ENCODE measurements at regions not wholly inside any gene's neighbourhood (a gene's known extent, or its start where the extent isn't known, plus 50 kb on each side); places are given as distances from the start of the nearest gene placed in this dataset.

- no peak for TF ChIP-seq CTCF (IDR thresholded peaks at IDR 0.05 in 2 of 3, conservative IDR thresholded peaks at IDR 0.05 in 1 of 3; ENCODE audit: borderline replicate concordance in 1 of 3, insufficient read depth in 1 of 3, low read depth in 2 of 3, low read length in 2 of 3)
- no peak for TF ChIP-seq POLR2A (IDR thresholded peaks at IDR 0.05; ENCODE audit: borderline replicate concordance, extremely low read depth, insufficient read depth, insufficient read length)
- no peak for TF ChIP-seq EZH2phosphoT487 (IDR thresholded peaks at IDR 0.05; ENCODE audit: borderline replicate concordance)
- TF ChIP-seq EZH2 (IDR thresholded peaks at IDR 0.05): no peak
- TF ChIP-seq MAX (IDR thresholded peaks at IDR 0.05): no peak
- TF ChIP-seq TCF7L2 (IDR thresholded peaks at IDR 0.05; ENCODE audit: borderline replicate concordance, extremely low read depth, insufficient read depth, insufficient read length): no peak
Measured at GRCh38 chr1:198018529-198018928, 101.4 kb downstream of the LHX9 start.
